Endothelial cell of umbilical vein (primary cell): ENCODE measurements at regions not wholly inside any gene's neighbourhood (a gene's known extent, or its start where the extent isn't known, plus 50 kb on each side); places are given as distances from the start of the nearest gene placed in this dataset.

Source experiments
- BruUV-seq: library from RNA; stranded (reverse); fragments of 400-500 nt; replicated peaks from 2 replicates; lab custom pipeline; 2021; lab: Mats Ljungman, UMichigan
- CTCF ChIA-PET: fragments of 300-600, 350-600 bp; sonication (Branson Sonifier 250); formaldehyde crosslinking; loops from one replicate; lab custom pipeline; 2021; ENCODE audit warnings: antibody characterized with exemption, inconsistent platforms; lab: Charles Lee
- POLR2A ChIA-PET: fragments of 300-600, 350-600 bp; sonication (Branson Sonifier 250); formaldehyde crosslinking; loops from one replicate; lab custom pipeline; 2021; ENCODE audit warnings: antibody characterized with exemption, inconsistent platforms; lab: Charles Lee
- DNase-seq: peaks from one replicate; pipeline ENCODE4 v3.0.0-alpha.2; 2011; ENCODE audit warnings: low read depth, low spot score
- FAIRE-seq: peaks from 2 replicates; lab custom pipeline; 2011; peaks lifted over from hg19 to GRCh38; lab: Jason Lieb, UNC
- H2AFZ ChIP-seq: 2 replicates; pipeline ENCODE4 v1.6.0; 2012; ENCODE audit warnings: low read depth, low read length, control low read depth, inconsistent platforms
- H3K27ac ChIP-seq: 2 replicates; pipeline ENCODE4 v1.5.1; 2011; ENCODE audit warnings: low read depth, mild to moderate bottlenecking, control low read depth, low read length, moderate library complexity; ENCODE audit not compliant: insufficient read depth
- H3K27me3 ChIP-seq, 2 experiments: 2 replicates each; pipeline versions ENCODE4 v1.6.0 to v1.6.1; 2011; ENCODE audit warnings: low read length in 2 of 2, mixed read lengths in 1 of 2; ENCODE audit not compliant: control insufficient read depth in 2 of 2, insufficient read depth in 2 of 2
- H3K36me3 ChIP-seq, 2 experiments: 2 replicates in 1 of 2; 3 replicates in 1 of 2; pipeline ENCODE4 v1.5.1; 2011; ENCODE audit warnings: low read length in 2 of 2, mild to moderate bottlenecking in 1 of 2, moderate library complexity in 1 of 2; ENCODE audit not compliant: control insufficient read depth in 2 of 2, insufficient read depth in 2 of 2; ENCODE audit errors: extremely low read depth in 1 of 2
- H3K4me1 ChIP-seq: 3 replicates; pipeline ENCODE4 v1.5.1; 2011; ENCODE audit warnings: mild to moderate bottlenecking, low read length; ENCODE audit not compliant: control insufficient read depth, insufficient read depth; ENCODE audit errors: extremely low read depth
- H3K4me2 ChIP-seq: 2 replicates; pipeline ENCODE4 v1.6.1; 2011; ENCODE audit warnings: low read length, control low read depth, mixed read lengths; ENCODE audit not compliant: insufficient read depth
- H3K4me3 ChIP-seq, 3 experiments: fragments of 200-600 bp in 1 of 3; sonication (generic), shearing (Covaris generic) in 1 of 3; replicated peaks in 1 of 3; 2 replicates each; pipeline ENCODE4 v1.5.1; 2011 to 2016; ENCODE audit warnings: control low read depth in 3 of 3, low read length in 3 of 3, mild to moderate bottlenecking in 2 of 3, inconsistent platforms in 1 of 3, low read depth in 1 of 3, moderate library complexity in 1 of 3; ENCODE audit not compliant: insufficient read depth in 1 of 3
- H3K79me2 ChIP-seq: 2 replicates; pipeline ENCODE4 v1.6.0; 2012; ENCODE audit warnings: low read length, inconsistent platforms; ENCODE audit not compliant: control insufficient read depth, insufficient read depth
- H3K9ac ChIP-seq: replicated peaks from 2 replicates; pipeline ENCODE3; 2011; ENCODE audit warnings: low read length, control low read depth; ENCODE audit not compliant: insufficient read depth; ENCODE audit errors: extremely low read depth
- H3K9me1 ChIP-seq: replicated peaks from 3 replicates; pipeline ENCODE4 v1.6.0; 2011; ENCODE audit warnings: mild to moderate bottlenecking, low read length; ENCODE audit not compliant: control insufficient read depth, insufficient read depth; ENCODE audit errors: extremely low read depth
- H3K9me3 ChIP-seq: replicated peaks from 2 replicates; pipeline ENCODE4 v1.5.1; 2012; ENCODE audit warnings: low read length, inconsistent platforms; ENCODE audit not compliant: control insufficient read depth, insufficient read depth
- H4K20me1 ChIP-seq: replicated peaks from 2 replicates; pipeline ENCODE3; 2011; ENCODE audit warnings: mild to moderate bottlenecking, low read length; ENCODE audit not compliant: control insufficient read depth, insufficient read depth; ENCODE audit errors: extremely low read depth
- CTCF ChIP-seq, 2 donors: IDR thresholded peaks; 1 replicate in 1 of 2; 2 replicates in 1 of 2; pipeline ENCODE4 v1.5.1; 2011; ENCODE audit warnings: low read length in 2 of 2, mild to moderate bottlenecking in 2 of 2, moderate library complexity in 2 of 2, control low read depth in 1 of 2, inconsistent platforms in 1 of 2, low read depth in 1 of 2; ENCODE audit not compliant: insufficient read depth in 1 of 2; ENCODE audit errors: extremely low read depth in 1 of 2
- EZH2 ChIP-seq: IDR thresholded peaks from 2 replicates; pipeline ENCODE4 v1.6.1; 2012; ENCODE audit warnings: borderline replicate concordance, low read depth, mild to moderate bottlenecking, moderate library complexity, low read length, inconsistent platforms; ENCODE audit not compliant: severe bottlenecking
- FOS ChIP-seq: IDR thresholded peaks from 2 replicates; pipeline ENCODE4 v1.6.1; 2011; ENCODE audit warnings: mild to moderate bottlenecking, low read length, moderate library complexity, borderline replicate concordance; ENCODE audit not compliant: insufficient read depth
- GATA2 ChIP-seq: IDR thresholded peaks from 2 replicates; pipeline ENCODE4 v1.7.0; 2011; ENCODE audit warnings: low read depth, mild to moderate bottlenecking, moderate library complexity, mixed read lengths, low read length; ENCODE audit not compliant: insufficient read length, insufficient read depth
- JUN ChIP-seq: IDR thresholded peaks from 2 replicates; pipeline ENCODE4 v1.6.1; 2011; ENCODE audit warnings: borderline replicate concordance, low read depth; ENCODE audit not compliant: insufficient read length, insufficient read depth
- MAX ChIP-seq: IDR thresholded peaks from 2 replicates; pipeline ENCODE4 v1.6.1; 2011; ENCODE audit not compliant: insufficient read depth, insufficient read length
- MYC ChIP-seq: IDR thresholded peaks from one replicate; pipeline ENCODE4 v1.6.1; 2011; ENCODE audit warnings: mild to moderate bottlenecking, low read depth, low read length
- POLR2A ChIP-seq: IDR thresholded peaks from 2 replicates; pipeline ENCODE4 v1.6.1; 2012; ENCODE audit warnings: low read depth, mild to moderate bottlenecking, control low read depth, low read length
- POLR2AphosphoS5 ChIP-seq: IDR thresholded peaks from 2 replicates; pipeline ENCODE4 v1.6.1; 2012; ENCODE audit warnings: low read depth, mild to moderate bottlenecking, control low read depth, low read length, moderate library complexity; ENCODE audit not compliant: insufficient read depth
- dilution Hi-C: fragments of 300-500 bp; cut with MboI; formaldehyde crosslinking; loops from one replicate; pipeline ENCODE4 v1.15.0; 2019; ENCODE audit warnings: low sequenced_read_pairs; ENCODE audit not compliant: extremely low pct_ligation_motif_present
- intact Hi-C: fragments of 100-400 bp; cut with micrococcal nuclease; formaldehyde crosslinking; loops from one replicate; pipeline ENCODE4 v1.10.0; 2022

GRCh38 chrX:109818976-109819375 lies 85.9 kb upstream of the ACSL4 start:
- H3K27me3 ChIP-seq = peaks cover 3 to 6% of the 10 kb centered on the region in 2 experiments
- ChIA-PET POLR2A (no interaction called here), CTCF (interaction anchor here (0.7 to 1.6 kb wide), 3 partner anchors 12 to 38 kb away, joined by 3 to 7 read pairs (median 3); no protein-coding TSS in a partner anchor)
- BruUV-seq = no TSS peak
- DNase-seq (no peak), FAIRE-seq (no peak)
- H3K4me3 ChIP-seq = no peak overlapping the region
- no peak for TF ChIP-seq POLR2A
- TF ChIP-seq POLR2AphosphoS5 = no peak
- TF ChIP-seq EZH2 = no peak
- no peak for TF ChIP-seq JUN
- TF ChIP-seq MYC = no peak
- TF ChIP-seq CTCF (IDR thresholded peaks at IDR 0.05; ENCODE audit: extremely low read depth in 1 of 2, insufficient read depth in 1 of 2, low read depth in 1 of 2, low read length in 2 of 2) = no peak
- TF ChIP-seq MAX = no peak
- no peak for TF ChIP-seq FOS
- no peak for TF ChIP-seq GATA2
- H3K36me3 ChIP-seq = no peaks in the 10 kb centered on the region
- H3K27ac ChIP-seq = no peak overlapping the region
- peaks cover 12% of the 10 kb centered on the region for H3K4me1 ChIP-seq
- intact Hi-C loops (no loop called here), dilution Hi-C loops (no loop called here)
- H2AFZ ChIP-seq = no peak overlapping the region
- H3K79me2 ChIP-seq = no peaks in the 10 kb centered on the region
- H3K4me2 ChIP-seq = no peak overlapping the region
- no peaks in the 10 kb centered on the region for H3K9me3 ChIP-seq
- H3K9me1 ChIP-seq = no peaks in the 10 kb centered on the region
- H4K20me1 ChIP-seq = no peaks in the 10 kb centered on the region
- no peak overlapping the region for H3K9ac ChIP-seq
